Activated CD8-positive, alpha-beta memory T cell treated with anti-CD3 and anti-CD28 coated beads, Interleukin-2, amount 50 U/mL, for 4 hours (primary cell): ENCODE measurements at regions not wholly inside any gene's neighbourhood (a gene's known extent, or its start where the extent isn't known, plus 50 kb on each side); places are given as distances from the start of the nearest gene placed in this dataset.
"Not testable (repeated sequence)": the region's sequence is repeated elsewhere in the genome, so short reads cannot be mapped to it uniquely, and the experiment has no call there.

Source experiments
- DNase-seq: peaks from one replicate; pipeline ENCODE4 v3.0.0-alpha.2; 2020

DNA sequence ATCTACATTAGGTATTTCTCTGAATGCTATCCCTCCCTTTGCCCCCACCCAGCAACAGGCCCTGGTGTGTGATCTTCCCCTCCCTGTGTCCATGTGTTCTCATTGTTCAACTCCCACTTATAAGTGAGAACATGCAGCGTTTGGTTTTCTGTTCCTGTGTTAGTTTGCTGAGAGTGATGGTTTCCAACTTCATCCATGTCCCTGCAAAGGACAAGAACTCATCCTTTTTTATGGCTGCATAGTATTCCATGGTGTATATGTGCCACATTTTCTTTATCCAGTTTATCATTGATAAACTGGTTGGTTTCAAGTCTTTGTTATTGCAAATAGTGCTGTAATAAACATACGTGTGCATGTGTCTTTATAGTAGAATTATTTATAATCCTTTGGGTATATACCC, 55.5 kb upstream of the RASA1 start:
- not testable (repeated sequence) for DNase-seq

DNA sequence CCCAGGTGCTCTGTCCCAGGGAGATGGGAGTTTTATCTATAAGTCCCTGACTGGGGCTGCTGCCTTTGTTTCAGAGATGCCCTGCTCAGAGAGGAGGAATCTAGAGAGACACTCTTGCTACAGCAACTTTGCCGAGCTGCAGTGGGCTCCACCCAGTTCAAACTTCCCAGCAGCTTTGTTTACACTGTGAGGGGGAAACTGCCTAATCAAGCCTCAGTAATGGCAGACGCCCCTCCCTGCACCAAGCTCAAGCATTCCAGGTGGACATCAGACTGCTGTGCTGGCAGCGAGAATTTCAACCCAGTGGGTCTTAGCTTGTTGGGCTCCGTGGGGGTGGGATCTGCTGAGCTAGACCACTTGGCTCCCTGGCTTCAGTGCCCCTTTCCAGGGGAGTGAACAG, 50.2 kb upstream of the RASA1 start:
- not testable (repeated sequence) for DNase-seq
